Activated CD4-positive, CD25-positive, alpha-beta regulatory T cell treated with anti-CD3 and anti-CD28 coated beads, Interleukin-2, amount 50 U/mL, for 24 hours (primary cell): ENCODE measurements at regions not wholly inside any gene's neighbourhood (a gene's known extent, or its start where the extent isn't known, plus 50 kb on each side); places are given as distances from the start of the nearest gene placed in this dataset.
"Not testable (repeated sequence)": the region's sequence is repeated elsewhere in the genome, so short reads cannot be mapped to it uniquely, and the experiment has no call there.

ENCODE experiments used
- ATAC-seq, 2 donors: fragments of 150-1000 bp; cut with Tn5 transposase; one replicate each; pipeline ENCODE4 v1.10.0; 2021; ENCODE audit warnings: mild to moderate bottlenecking in 1 of 2, moderate library complexity in 1 of 2

DNA sequence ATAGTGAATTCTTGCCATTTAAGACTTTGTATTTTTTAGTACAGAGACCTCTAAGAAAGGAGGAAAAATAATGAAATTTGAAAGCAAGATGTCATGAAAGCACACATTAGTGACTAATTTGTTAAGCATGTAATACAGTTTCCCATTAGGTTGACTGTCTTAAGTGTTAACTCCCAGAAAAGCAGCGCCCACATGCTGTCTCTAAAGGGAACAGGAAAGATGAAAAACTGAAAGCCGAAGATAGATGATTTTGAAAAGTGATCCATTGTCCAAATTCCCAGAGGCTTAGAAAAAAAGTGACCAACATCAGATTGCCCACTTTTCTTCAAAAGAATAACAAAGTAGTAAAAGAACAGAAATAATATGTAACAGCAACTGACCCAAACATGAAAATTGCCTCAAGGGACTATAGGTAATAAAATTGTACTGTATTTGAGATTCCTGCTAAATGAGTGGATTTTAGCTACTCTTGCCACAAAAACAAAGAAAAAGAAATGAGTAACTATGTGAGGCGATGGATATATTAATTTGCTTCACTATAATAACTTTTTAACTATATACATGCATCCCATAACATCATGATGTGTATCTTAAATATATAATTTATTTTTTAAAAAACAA is 83.2 kb upstream of the OGFRL1 start:
- ATAC-seq = no peak

DNA sequence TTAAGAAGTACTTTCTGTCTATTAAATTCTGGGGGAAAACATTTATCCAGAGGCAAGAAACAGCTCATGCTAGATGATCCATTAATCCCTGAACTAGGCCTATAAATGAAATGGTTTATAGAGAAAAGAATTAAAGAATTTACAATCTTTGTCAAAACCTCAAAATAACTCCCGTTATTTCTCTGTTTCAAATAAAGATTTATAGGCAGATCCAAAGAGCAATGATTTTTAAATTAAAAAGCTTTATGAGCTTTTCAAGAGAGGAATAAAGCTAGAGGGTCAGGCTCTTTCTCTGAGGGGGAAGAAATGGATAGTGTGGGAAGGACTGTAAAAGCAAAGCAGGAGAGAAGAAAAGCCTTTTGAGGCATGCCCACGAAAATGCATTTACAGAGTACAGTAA is 82.5 kb upstream of the OGFRL1 start:
- no peak for ATAC-seq

DNA sequence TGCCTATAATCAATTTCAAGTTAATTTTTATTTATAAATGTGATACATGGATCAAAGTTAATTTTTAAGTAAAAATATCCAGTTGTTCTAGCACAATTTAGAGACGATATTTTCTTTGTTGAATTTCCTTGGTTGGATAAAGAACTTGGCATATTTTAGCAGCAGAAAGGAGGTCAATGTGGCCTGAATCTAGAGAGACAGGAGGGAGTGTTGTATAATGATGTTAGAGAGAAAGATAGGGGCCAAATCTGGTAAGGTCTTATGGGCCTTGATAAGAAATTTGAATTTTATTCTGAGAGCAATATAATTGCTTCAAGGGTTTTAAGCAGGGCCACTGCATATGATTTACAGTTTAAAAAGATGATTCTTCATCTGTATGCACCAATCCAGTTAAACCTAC is 79.4 kb upstream of the OGFRL1 start:
- ATAC-seq = no peak

GRCh38 chr6:71209626-71210025 is 79.0 kb upstream of the OGFRL1 start:
- ATAC-seq = no peak

- ATAC-seq = no peak
These were observed 76.8 kb upstream of the OGFRL1 start for GRCh38 chr6:71211799-71212198.

- ATAC-seq = no peak
These were observed 68.1 kb upstream of the OGFRL1 start for GRCh38 chr6:71220466-71220865.

GRCh38 chr6:71222671-71223070 is 65.9 kb upstream of the OGFRL1 start:
- ATAC-seq = no peak

- ATAC-seq = no peak
These were observed 64.6 kb upstream of the OGFRL1 start for GRCh38 chr6:71224011-71224410.

GRCh38 chr6:71226151-71226550 is 62.5 kb upstream of the OGFRL1 start:
- ATAC-seq = no peak

GRCh38 chr6:71228461-71229041 is 60.1 kb upstream of the OGFRL1 start:
- ATAC-seq = no peak

- ATAC-seq = no peak
These were observed 59.1 kb upstream of the OGFRL1 start for GRCh38 chr6:71229477-71229876.

- ATAC-seq = not testable (repeated sequence)
These were observed 55.7 kb upstream of the OGFRL1 start for GRCh38 chr6:71232890-71233289.

DNA sequence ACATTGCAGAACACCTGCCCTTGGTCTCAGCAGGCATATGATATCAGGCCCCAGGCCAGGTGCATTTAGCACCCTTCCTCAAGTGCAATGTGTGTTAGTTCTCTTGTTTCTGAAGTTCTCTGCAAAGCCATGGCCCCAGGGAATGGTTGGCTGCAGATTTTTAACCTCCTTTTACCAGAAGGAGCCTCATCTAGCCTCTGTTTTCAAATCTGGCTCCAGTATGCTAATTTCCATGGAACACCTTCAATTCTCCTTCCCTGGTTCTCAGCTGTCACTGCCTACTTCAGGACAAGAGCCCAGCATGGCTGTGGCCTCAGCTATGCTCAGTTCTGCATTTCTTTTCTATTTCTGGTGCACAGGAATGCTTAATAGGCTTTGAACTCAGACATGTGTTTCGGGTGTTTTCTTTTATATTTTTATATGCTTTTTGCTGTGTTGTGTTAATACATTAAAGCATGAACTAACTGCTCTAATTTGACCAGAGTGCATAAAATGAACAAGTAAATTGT is 51.6 kb upstream of the OGFRL1 start:
- ATAC-seq = no peak

GRCh38 chr6:71238351-71238750 is 50.3 kb upstream of the OGFRL1 start:
- ATAC-seq = no peak
